Testis (tissue), 2 donors: ENCODE measurements at regions not wholly inside any gene's neighbourhood (a gene's known extent, or its start where the extent isn't known, plus 50 kb on each side); places are given as distances from the start of the nearest gene placed in this dataset.

ENCODE experiments used
- CTCF ChIP-seq, 3 experiments: fragments of 450-650 bp in 2 of 3; fragments of 200-600 bp in 1 of 3; sonication (generic) in 1 of 3; IDR thresholded peaks; one replicate each; pipeline ENCODE4 v1.5.1; 2016 to 2019; ENCODE audit warnings: antibody characterized with exemption in 3 of 3, mild to moderate bottlenecking in 2 of 3, moderate library complexity in 1 of 3
- POLR2A ChIP-seq: fragments of 450-650 bp; IDR thresholded peaks from one replicate; pipeline ENCODE4 v1.6.1; 2017; ENCODE audit warnings: antibody characterized with exemption, mild to moderate bottlenecking, moderate library complexity

- peak; percentile 42 for TF ChIP-seq POLR2A
- TF ChIP-seq CTCF (IDR thresholded peaks at IDR 0.05): no peak
These were observed 136.8 kb upstream of the CCDC54 start for GRCh38 chr3:107240183-107241091.
